Fibroblast of lung (primary cell): ENCODE measurements at regions not wholly inside any gene's neighbourhood (a gene's known extent, or its start where the extent isn't known, plus 50 kb on each side); places are given as distances from the start of the nearest gene placed in this dataset.

Experiments used
- DNase-seq, 2 donors: peaks; one replicate each; pipeline versions ENCODE4 v3.0.0 to v3.0.0-alpha.2; 2010; ENCODE audit warnings: low read depth in 2 of 2
- H2AFZ ChIP-seq: 2 replicates; pipeline ENCODE4 v1.5.1; 2012; ENCODE audit warnings: low read length, control low read depth, inconsistent platforms
- H3K27ac ChIP-seq: 2 replicates; pipeline ENCODE4 v1.5.1; 2011; ENCODE audit warnings: low read length, control low read depth; ENCODE audit not compliant: insufficient read depth
- H3K27me3 ChIP-seq: 2 replicates; pipeline ENCODE4 v1.5.1; 2011; ENCODE audit warnings: mild to moderate bottlenecking, low read length; ENCODE audit not compliant: control insufficient read depth, insufficient read depth
- H3K36me3 ChIP-seq: 2 replicates; pipeline ENCODE4 v1.5.1; 2011; ENCODE audit warnings: low read length; ENCODE audit not compliant: control insufficient read depth, insufficient read depth
- H3K4me1 ChIP-seq: 2 replicates; pipeline ENCODE4 v1.5.1; 2011; ENCODE audit warnings: low read length; ENCODE audit not compliant: control insufficient read depth, insufficient read depth; ENCODE audit errors: extremely low read depth
- H3K4me2 ChIP-seq: 2 replicates; pipeline ENCODE4 v1.5.1; 2011; ENCODE audit warnings: low read length, control low read depth; ENCODE audit not compliant: insufficient read depth; ENCODE audit errors: extremely low read depth
- H3K4me3 ChIP-seq, 4 experiments: fragments of 200-600 bp in 1 of 4; sonication (generic) in 1 of 4; replicated peaks in 1 of 4; 2 replicates each; pipeline ENCODE4 v1.5.1; 2011 to 2016; ENCODE audit warnings: low read length in 4 of 4, low read depth in 3 of 4, mild to moderate bottlenecking in 3 of 4, control low read depth in 2 of 4, inconsistent platforms in 1 of 4, mixed read lengths in 1 of 4; ENCODE audit not compliant: insufficient read depth in 1 of 4; ENCODE audit errors: control extremely low read depth in 1 of 4
- H3K79me2 ChIP-seq: 2 replicates; pipeline ENCODE4 v1.5.1; 2012; ENCODE audit warnings: mild to moderate bottlenecking, low read length, inconsistent platforms; ENCODE audit not compliant: control insufficient read depth, insufficient read depth
- H3K9ac ChIP-seq: 2 replicates; pipeline ENCODE4 v1.5.1; 2011; ENCODE audit warnings: mild to moderate bottlenecking, low read length, control low read depth; ENCODE audit not compliant: insufficient read depth
- H3K9me3 ChIP-seq: 2 replicates; pipeline ENCODE4 v1.5.1; 2012; ENCODE audit warnings: low read depth, low read length; ENCODE audit not compliant: control insufficient read depth, insufficient read depth
- H4K20me1 ChIP-seq: 2 replicates; pipeline ENCODE4 v1.5.1; 2011; ENCODE audit warnings: low read length; ENCODE audit not compliant: control insufficient read depth, insufficient read depth; ENCODE audit errors: extremely low read depth
- CTCF ChIP-seq, 2 donors: IDR thresholded peaks in 1 of 2; conservative IDR thresholded peaks in 1 of 2; 1 replicate in 1 of 2; 2 replicates in 1 of 2; pipeline ENCODE4 v1.5.1; 2011 to 2012; ENCODE audit warnings: low read length in 2 of 2, control low read depth in 1 of 2, inconsistent platforms in 1 of 2, low read depth in 1 of 2, mild to moderate bottlenecking in 1 of 2
- EZH2 ChIP-seq: IDR thresholded peaks from 2 replicates; pipeline ENCODE4 v1.5.1; 2012; ENCODE audit warnings: low read length, control low read depth, mild to moderate bottlenecking; ENCODE audit errors: missing control alignments

- H3K9ac ChIP-seq = no peak overlapping the region
- H3K4me3 ChIP-seq = no peak overlapping the region
- DNase-seq = no peak
- H3K79me2 ChIP-seq = no peaks in the 10 kb centered on the region
- TF ChIP-seq EZH2 = no peak
- no peak for TF ChIP-seq CTCF (conservative IDR thresholded peaks at IDR 0.05 in 1 of 2, IDR thresholded peaks at IDR 0.05 in 1 of 2; ENCODE audit: low read depth in 1 of 2, low read length in 2 of 2)
- no peaks in the 10 kb centered on the region for H3K36me3 ChIP-seq
- no peaks in the 10 kb centered on the region for H3K9me3 ChIP-seq
- no peak overlapping the region for H3K4me2 ChIP-seq
- no peak overlapping the region for H2AFZ ChIP-seq
- no peaks in the 10 kb centered on the region for H3K4me1 ChIP-seq
- H3K27me3 ChIP-seq = no peaks in the 10 kb centered on the region
- H3K27ac ChIP-seq = no peak overlapping the region
- H4K20me1 ChIP-seq = no peaks in the 10 kb centered on the region
Observed at GRCh38 chr18:66990909-66991308, 387.0 kb upstream of the CDH19 start.

GRCh38 chr18:66979009-66979408 is 375.1 kb upstream of the CDH19 start:
- Histone ChIP-seq H2AFZ (no peak overlapping the region), H3K4me3 (no peak overlapping the region), H3K4me1 (no peaks in the 10 kb centered on the region), H3K36me3 (no peaks in the 10 kb centered on the region), H3K9me3 (no peaks in the 10 kb centered on the region), H3K9ac (no peak overlapping the region), H3K79me2 (no peaks in the 10 kb centered on the region), H3K4me2 (no peak overlapping the region), H4K20me1 (no peaks in the 10 kb centered on the region), H3K27ac (no peak overlapping the region), H3K27me3 (no peaks in the 10 kb centered on the region)
- TF ChIP-seq CTCF (conservative IDR thresholded peaks at IDR 0.05 in 1 of 2, IDR thresholded peaks at IDR 0.05 in 1 of 2; ENCODE audit: low read depth in 1 of 2, low read length in 2 of 2) (no peak), EZH2 (no peak)
- no peak for DNase-seq

GRCh38 chr18:66972681-66973080 is 368.8 kb upstream of the CDH19 start:
- Histone ChIP-seq H3K9ac (no peak overlapping the region), H4K20me1 (no peaks in the 10 kb centered on the region), H2AFZ (no peak overlapping the region), H3K4me2 (no peak overlapping the region), H3K27ac (no peak overlapping the region), H3K9me3 (no peaks in the 10 kb centered on the region), H3K27me3 (no peaks in the 10 kb centered on the region), H3K4me3 (no peak overlapping the region), H3K36me3 (no peaks in the 10 kb centered on the region), H3K4me1 (no peaks in the 10 kb centered on the region), H3K79me2 (no peaks in the 10 kb centered on the region)
- TF ChIP-seq CTCF (conservative IDR thresholded peaks at IDR 0.05 in 1 of 2, IDR thresholded peaks at IDR 0.05 in 1 of 2; ENCODE audit: low read depth in 1 of 2, low read length in 2 of 2) (no peak), EZH2 (no peak)
- no peak for DNase-seq
